Effector memory CD4-positive, alpha-beta T cell (primary cell): ENCODE measurements at regions not wholly inside any gene's neighbourhood (a gene's known extent, or its start where the extent isn't known, plus 50 kb on each side); places are given as distances from the start of the nearest gene placed in this dataset.

Experiments used
- DNase-seq, 3 donors: peaks; one replicate each; pipeline ENCODE4 v3.0.0-alpha.2; 2020
- H3K27ac ChIP-seq: 2 replicates; pipeline ENCODE4 v1.7.0; 2013; ENCODE audit warnings: mild to moderate bottlenecking, low read length, moderate library complexity; ENCODE audit not compliant: insufficient read depth, poor library complexity, severe bottlenecking
- H3K27me3 ChIP-seq: replicated peaks from 2 replicates; pipeline ENCODE4 v1.7.0; 2013; ENCODE audit warnings: mild to moderate bottlenecking, low read length; ENCODE audit not compliant: insufficient read depth, control insufficient read depth, poor library complexity, severe bottlenecking
- H3K36me3 ChIP-seq: 2 replicates; pipeline ENCODE4 v1.7.0; 2013; ENCODE audit warnings: mild to moderate bottlenecking, low read length, moderate library complexity; ENCODE audit not compliant: control insufficient read depth, insufficient read depth
- H3K4me1 ChIP-seq: 2 replicates; pipeline ENCODE4 v1.7.0; 2013; ENCODE audit warnings: low read length, mild to moderate bottlenecking; ENCODE audit not compliant: control insufficient read depth, insufficient read depth, poor library complexity, severe bottlenecking
- H3K4me3 ChIP-seq: 2 replicates; pipeline ENCODE4 v1.7.0; 2013; ENCODE audit warnings: low read length, low read depth, mild to moderate bottlenecking; ENCODE audit not compliant: insufficient read depth, poor library complexity, severe bottlenecking
- H3K9me3 ChIP-seq: 2 replicates; pipeline ENCODE4 v1.7.0; 2013; ENCODE audit warnings: mild to moderate bottlenecking, low read length, moderate library complexity; ENCODE audit not compliant: control insufficient read depth

- no peak for DNase-seq
- Histone ChIP-seq H3K9me3 (no peaks in the 10 kb centered on the region), H3K4me1 (no peaks in the 10 kb centered on the region), H3K27ac (no peak overlapping the region), H3K36me3 (no peaks in the 10 kb centered on the region), H3K4me3 (no peak overlapping the region), H3K27me3 (no peaks in the 10 kb centered on the region)
Measured at GRCh38 chr11:15495462-15495861, 380.7 kb downstream of the INSC start.

- H3K27ac ChIP-seq = no peak overlapping the region
- H3K4me1 ChIP-seq = no peaks in the 10 kb centered on the region
- no peak for DNase-seq
- no peaks in the 10 kb centered on the region for H3K36me3 ChIP-seq
- H3K27me3 ChIP-seq = no peaks in the 10 kb centered on the region
- no peaks in the 10 kb centered on the region for H3K9me3 ChIP-seq
- H3K4me3 ChIP-seq = no peak overlapping the region
Measured at GRCh38 chr11:15497366-15497765, 382.6 kb downstream of the INSC start.

- Histone ChIP-seq H3K4me3 (no peak overlapping the region), H3K36me3 (no peaks in the 10 kb centered on the region), H3K9me3 (no peaks in the 10 kb centered on the region), H3K27me3 (no peaks in the 10 kb centered on the region), H3K4me1 (no peaks in the 10 kb centered on the region), H3K27ac (no peak overlapping the region)
- no peak for DNase-seq
Measured at GRCh38 chr11:15499674-15500073, 385.0 kb downstream of the INSC start.

- Histone ChIP-seq H3K27ac (no peak overlapping the region), H3K4me3 (no peak overlapping the region), H3K4me1 (no peaks in the 10 kb centered on the region), H3K9me3 (no peaks in the 10 kb centered on the region), H3K36me3 (no peaks in the 10 kb centered on the region), H3K27me3 (no peaks in the 10 kb centered on the region)
- DNase-seq = no peak
Measured at GRCh38 chr11:15500643-15501042, 385.9 kb downstream of the INSC start.

- Histone ChIP-seq H3K27ac (no peak overlapping the region), H3K27me3 (no peaks in the 10 kb centered on the region), H3K9me3 (no peaks in the 10 kb centered on the region), H3K36me3 (no peaks in the 10 kb centered on the region), H3K4me1 (no peaks in the 10 kb centered on the region), H3K4me3 (no peak overlapping the region)
- DNase-seq = no peak
Measured at GRCh38 chr11:15501566-15501965, 386.8 kb downstream of the INSC start.

GRCh38 chr11:15505155-15505554 is 390.4 kb downstream of the INSC start:
- Histone ChIP-seq H3K4me3 (no peak overlapping the region), H3K36me3 (no peaks in the 10 kb centered on the region), H3K27me3 (no peaks in the 10 kb centered on the region), H3K27ac (no peak overlapping the region), H3K9me3 (no peaks in the 10 kb centered on the region), H3K4me1 (no peaks in the 10 kb centered on the region)
- no peak for DNase-seq

- Histone ChIP-seq H3K36me3 (no peaks in the 10 kb centered on the region), H3K9me3 (no peaks in the 10 kb centered on the region), H3K27ac (no peak overlapping the region), H3K4me1 (no peaks in the 10 kb centered on the region), H3K27me3 (no peaks in the 10 kb centered on the region), H3K4me3 (no peak overlapping the region)
- no peak for DNase-seq
Measured at GRCh38 chr11:15507592-15507991, 392.9 kb downstream of the INSC start.

- no peaks in the 10 kb centered on the region for H3K4me1 ChIP-seq
- H3K4me3 ChIP-seq = no peak overlapping the region
- no peak overlapping the region for H3K27ac ChIP-seq
- no peak for DNase-seq
- no peaks in the 10 kb centered on the region for H3K36me3 ChIP-seq
- H3K27me3 ChIP-seq = no peaks in the 10 kb centered on the region
- H3K9me3 ChIP-seq = no peaks in the 10 kb centered on the region
Measured at GRCh38 chr11:15509082-15509481, 394.4 kb downstream of the INSC start.

- Histone ChIP-seq H3K27ac (no peak overlapping the region), H3K4me1 (no peaks in the 10 kb centered on the region), H3K9me3 (no peaks in the 10 kb centered on the region), H3K4me3 (no peak overlapping the region), H3K36me3 (no peaks in the 10 kb centered on the region), H3K27me3 (no peaks in the 10 kb centered on the region)
- no peak for DNase-seq
Measured at GRCh38 chr11:15519124-15519791, 404.5 kb downstream of the INSC start.

- Histone ChIP-seq H3K27me3 (no peaks in the 10 kb centered on the region), H3K4me3 (no peak overlapping the region), H3K9me3 (no peaks in the 10 kb centered on the region), H3K36me3 (no peaks in the 10 kb centered on the region), H3K4me1 (no peaks in the 10 kb centered on the region), H3K27ac (no peak overlapping the region)
- no peak for DNase-seq
Measured at GRCh38 chr11:15519911-15520310, 405.2 kb downstream of the INSC start.
